Fibroblast of the aortic adventitia (primary cell): ENCODE measurements at regions not wholly inside any gene's neighbourhood (a gene's known extent, or its start where the extent isn't known, plus 50 kb on each side); places are given as distances from the start of the nearest gene placed in this dataset.

Experiments
- DNase-seq: peaks from one replicate; pipeline ENCODE4 v3.0.0-alpha.2; 2010; ENCODE audit warnings: low read depth
- H3K4me3 ChIP-seq: 2 replicates; pipeline ENCODE4 v1.5.1; 2011; ENCODE audit warnings: low read depth, mild to moderate bottlenecking, control low read depth, low read length, moderate library complexity
- TF ChIP-seq, protein P1 (sequence below): IDR thresholded peaks from 2 replicates; pipeline ENCODE4 v1.5.1; 2011; ENCODE audit warnings: mild to moderate bottlenecking, low read length, control low read depth, inconsistent platforms; ENCODE audit not compliant: insufficient read depth

DNA sequence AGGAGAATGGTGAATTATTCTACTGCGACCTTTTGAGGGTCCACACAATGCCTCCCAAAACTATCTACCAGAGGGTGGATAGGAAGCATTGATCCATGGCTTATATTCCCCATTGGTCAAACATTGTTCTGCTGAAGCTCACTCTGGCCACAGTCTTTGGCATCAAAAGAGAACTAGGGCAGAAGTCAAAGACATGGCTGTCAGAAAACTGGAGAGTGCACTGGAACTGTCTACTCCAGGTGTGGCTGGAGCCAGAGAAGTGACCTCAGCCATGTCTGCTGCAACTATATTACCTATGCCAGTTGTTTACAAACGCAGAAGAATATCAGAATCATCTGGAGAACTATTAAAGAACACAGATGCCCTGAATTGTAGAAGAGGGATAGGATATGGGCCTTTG lies 238.7 kb upstream of the USP25 start:
- no peak for DNase-seq
- TF ChIP-seq, protein P1, sequence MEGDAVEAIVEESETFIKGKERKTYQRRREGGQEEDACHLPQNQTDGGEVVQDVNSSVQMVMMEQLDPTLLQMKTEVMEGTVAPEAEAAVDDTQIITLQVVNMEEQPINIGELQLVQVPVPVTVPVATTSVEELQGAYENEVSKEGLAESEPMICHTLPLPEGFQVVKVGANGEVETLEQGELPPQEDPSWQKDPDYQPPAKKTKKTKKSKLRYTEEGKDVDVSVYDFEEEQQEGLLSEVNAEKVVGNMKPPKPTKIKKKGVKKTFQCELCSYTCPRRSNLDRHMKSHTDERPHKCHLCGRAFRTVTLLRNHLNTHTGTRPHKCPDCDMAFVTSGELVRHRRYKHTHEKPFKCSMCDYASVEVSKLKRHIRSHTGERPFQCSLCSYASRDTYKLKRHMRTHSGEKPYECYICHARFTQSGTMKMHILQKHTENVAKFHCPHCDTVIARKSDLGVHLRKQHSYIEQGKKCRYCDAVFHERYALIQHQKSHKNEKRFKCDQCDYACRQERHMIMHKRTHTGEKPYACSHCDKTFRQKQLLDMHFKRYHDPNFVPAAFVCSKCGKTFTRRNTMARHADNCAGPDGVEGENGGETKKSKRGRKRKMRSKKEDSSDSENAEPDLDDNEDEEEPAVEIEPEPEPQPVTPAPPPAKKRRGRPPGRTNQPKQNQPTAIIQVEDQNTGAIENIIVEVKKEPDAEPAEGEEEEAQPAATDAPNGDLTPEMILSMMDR, result no peak
- no peak overlapping the region for H3K4me3 ChIP-seq

DNA sequence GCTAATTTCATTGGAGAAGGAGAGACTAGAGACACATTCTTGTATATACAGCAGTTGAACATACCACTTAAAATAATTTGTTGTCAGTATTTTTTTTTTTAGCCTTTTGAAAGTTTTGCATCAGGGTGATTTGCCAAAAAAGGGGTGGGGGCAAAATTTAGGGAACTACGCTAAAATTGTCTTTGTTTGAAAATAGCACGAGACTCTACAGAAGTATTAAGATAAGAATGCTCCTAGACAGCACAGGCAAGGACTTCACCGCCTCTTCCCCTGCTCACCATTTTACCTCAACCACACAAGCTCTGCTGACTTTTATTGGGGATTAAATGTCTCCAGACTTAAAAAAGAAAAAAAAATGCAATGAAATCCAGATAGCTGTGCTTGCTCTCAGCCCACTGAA lies 236.1 kb upstream of the USP25 start:
- DNase-seq, result no peak
- TF ChIP-seq, protein P1, result no peak
- no peak overlapping the region for H3K4me3 ChIP-seq

DNA sequence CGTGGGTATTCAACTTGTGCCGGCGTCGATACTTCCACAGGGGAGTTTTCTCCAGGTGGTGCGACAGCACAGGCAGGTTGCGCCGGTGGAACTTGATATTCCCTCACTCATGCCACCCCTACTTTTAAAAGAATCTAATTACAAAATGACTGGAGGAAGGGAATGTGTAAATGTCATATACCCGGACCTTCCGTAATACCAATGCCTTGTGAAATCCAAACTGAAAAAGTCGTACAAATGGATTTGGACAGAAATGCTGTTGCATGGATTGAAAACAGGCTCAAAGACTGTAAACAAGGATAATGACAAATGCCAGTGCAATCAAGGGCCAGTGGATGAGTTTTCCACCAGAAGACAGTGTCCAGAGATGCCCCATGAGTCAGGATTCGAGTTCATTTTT lies 235.3 kb upstream of the USP25 start:
- no peak overlapping the region for H3K4me3 ChIP-seq
- TF ChIP-seq, protein P1, result no peak
- DNase-seq, result no peak

DNA sequence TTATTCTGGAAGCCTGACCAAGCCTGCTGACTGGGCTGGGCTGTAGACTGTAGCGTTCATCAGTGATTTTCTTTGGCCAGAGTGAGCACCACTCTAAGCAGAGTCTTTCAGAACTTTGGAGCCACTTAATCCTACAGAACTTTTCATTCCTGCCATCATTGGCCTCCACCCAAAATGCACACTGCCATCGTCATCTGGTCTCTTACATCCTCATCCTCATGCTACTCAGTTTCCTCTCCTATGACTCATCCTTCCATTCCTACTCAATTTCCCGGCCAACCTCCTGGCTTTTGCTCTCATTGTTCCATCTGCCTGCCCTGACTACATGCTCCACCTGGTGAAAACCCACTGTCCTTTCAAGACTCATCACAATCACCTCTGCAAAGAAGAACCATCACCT lies 233.8 kb upstream of the USP25 start:
- H3K4me3 ChIP-seq, result no peak overlapping the region
- TF ChIP-seq, protein P1, result peak; percentile 2
- DNase-seq, result peak; percentile 59

DNA sequence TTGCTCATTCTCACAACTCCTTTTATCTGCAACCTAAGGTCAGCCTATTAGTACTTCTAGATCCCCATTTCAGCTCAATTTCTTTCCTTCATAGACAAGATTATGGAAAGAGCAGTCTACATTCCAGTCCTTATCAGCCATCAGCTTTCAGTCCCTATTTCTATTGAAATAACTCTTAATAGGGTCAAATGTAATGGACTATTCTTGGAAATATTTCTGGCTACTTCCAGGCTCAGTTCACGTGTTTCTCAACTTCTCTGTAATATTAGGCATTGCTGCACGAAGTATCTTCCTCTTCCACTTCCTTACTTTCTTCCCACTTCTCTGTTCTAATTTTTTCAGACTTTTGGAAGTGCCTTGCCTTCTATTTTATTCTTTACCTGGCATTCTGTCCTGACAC lies 232.9 kb upstream of the USP25 start:
- DNase-seq, result no peak
- no peak overlapping the region for H3K4me3 ChIP-seq
- TF ChIP-seq, protein P1, result no peak

DNA sequence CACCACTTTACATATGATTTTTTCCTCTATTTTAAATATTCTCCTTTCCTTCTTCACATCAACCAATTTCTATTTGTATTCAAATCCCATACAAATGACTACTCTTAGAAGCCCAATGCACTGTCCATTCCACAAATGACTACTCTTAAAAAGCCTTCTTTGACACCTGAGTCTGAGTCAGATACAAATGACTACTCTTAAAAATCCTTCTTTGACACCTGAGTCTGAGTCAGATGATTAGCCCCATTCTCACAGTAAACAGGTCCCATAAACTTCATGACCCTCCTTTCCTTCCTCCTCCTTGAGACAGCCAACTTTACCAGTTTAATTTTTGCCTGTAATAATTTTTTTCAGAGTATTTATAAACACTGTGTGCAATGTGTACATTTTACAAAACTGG lies 231.3 kb upstream of the USP25 start:
- no peak overlapping the region for H3K4me3 ChIP-seq
- DNase-seq, result no peak
- TF ChIP-seq, protein P1, result no peak

DNA sequence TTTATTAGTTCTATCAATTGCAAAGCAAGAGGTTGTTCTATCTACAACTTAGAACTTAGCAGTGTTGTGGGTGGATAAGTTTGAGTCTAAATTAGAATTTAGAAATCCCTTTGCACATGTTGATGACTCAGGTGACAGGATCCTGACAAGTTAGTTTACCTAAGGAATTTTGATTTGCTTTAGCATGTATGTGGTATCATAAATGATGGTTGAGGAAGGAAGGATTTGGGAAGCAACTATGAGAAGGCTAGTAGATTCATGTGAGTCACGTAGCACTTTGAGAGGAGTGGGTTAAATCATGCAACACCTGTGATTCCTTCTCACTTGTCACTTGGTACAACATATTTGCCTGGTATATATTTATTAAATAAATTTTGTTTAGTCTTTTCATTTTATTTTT lies 223.7 kb upstream of the USP25 start:
- TF ChIP-seq, protein P1, result no peak
- DNase-seq, result no peak
- no peak overlapping the region for H3K4me3 ChIP-seq
